ENCODE measurements at regions not wholly inside any gene's neighbourhood (a gene's known extent, or its start where the extent isn't known, plus 50 kb on each side); places are given as distances from the start of the nearest gene placed in this dataset.

- DNase-seq, result peak in 3 of 4 experiments; percentile 5 to 22 (median 11)
Measured at GRCh38 chr18:54717673-54718407, 110.4 kb upstream of the RAB27B start.

DNA sequence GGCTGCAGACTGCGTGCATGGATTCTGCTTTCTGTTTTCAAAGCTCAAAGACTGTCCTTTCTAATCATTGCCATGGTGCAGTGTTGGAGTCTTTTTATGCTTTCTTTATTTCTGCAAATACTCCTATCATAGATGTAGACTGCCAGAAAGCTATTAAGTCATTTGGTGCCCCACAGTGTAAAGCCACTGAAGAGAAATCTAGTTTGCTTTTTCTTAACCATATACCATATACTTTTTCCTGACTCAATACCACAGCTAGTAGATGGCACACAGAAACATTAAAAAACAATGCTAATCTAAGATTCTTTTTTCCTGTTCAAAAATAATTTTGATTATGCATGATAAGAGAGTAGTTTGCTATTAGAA is 109.9 kb upstream of the RAB27B start:
- DNase-seq, result no peak

- no peak for DNase-seq
Measured at GRCh38 chr18:54720620-54721019, 107.7 kb upstream of the RAB27B start.

DNA sequence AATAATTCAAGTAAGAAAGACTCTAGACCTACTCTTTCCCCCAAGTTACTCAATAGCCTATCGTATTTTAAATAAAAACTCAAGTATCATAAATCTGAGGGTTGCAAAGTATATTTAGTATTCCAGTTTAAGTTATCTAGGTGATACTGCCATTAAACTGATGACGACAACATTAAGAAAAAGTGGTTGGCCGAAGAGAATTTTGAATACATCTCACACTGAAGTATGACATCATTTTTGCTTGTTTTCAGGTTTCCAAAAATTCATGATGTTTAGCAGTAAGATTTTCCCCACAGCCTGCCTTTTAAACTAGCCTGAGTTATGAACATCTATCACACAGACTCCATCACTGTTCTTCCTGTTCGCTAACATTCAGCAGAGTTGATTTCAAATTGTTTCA is 102.1 kb upstream of the RAB27B start:
- no peak for DNase-seq

DNA sequence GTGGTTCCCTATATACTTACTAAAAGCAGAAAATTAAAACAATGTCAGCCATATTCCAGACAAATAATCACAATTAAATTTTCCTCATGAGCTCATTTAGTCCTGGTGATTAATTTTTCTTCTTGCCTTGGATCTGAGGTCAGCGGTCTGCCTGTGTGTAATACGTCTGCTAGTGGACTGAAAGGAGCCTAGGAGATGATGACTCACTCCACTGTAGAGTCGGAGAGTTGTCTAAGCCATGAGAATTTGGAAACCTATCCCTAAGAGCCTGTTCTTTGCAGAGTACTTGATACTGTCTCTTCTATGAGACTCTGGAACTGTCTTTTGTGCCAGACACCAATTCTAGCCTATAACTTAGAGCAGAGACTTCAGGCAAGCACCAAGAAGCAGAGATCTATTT is 94.2 kb upstream of the RAB27B start:
- no peak for DNase-seq

DNA sequence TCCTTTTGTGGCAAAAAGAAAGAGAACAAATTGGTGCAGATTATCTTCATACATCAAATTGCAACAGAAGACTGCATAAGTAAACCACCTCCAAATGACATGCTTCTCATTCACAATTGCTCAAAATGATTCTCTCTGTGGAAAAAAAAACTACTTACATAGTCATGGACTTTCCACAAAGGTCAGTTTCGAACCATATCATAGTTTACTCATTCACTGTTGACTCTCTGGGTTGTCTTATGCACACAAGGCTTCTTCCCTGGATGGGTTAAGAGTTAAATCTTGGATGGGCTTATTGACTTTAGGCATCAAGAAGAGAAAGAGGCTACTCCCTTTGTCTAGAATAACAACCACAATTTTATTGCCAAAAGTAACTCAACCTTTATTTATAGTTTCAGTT is 91.3 kb upstream of the RAB27B start:
- no peak for DNase-seq

GRCh38 chr18:54737986-54738385 is 90.3 kb upstream of the RAB27B start:
- no peak for DNase-seq

GRCh38 chr18:54739476-54739875 is 88.8 kb upstream of the RAB27B start:
- no peak for DNase-seq

GRCh38 chr18:54740136-54740846 is 88.0 kb upstream of the RAB27B start:
- no peak for DNase-seq

DNA sequence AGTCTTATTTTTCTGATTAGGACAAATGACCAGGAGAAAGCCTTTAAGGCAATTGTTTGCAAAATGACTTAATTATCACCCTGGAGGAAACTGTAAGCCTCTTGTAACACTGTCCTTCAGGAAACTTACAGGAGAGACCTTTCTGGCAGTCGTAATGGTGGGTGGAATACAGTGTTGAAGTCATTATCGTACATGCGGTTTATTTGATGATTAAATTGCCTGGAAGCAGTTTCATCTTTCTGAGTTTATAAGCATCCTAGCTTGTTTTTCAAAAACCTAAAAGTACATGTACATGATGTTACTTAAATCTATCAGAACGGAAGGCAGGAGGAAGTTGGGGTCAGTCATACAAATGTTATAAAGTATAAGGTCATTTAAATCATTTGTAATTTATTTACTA is 86.2 kb upstream of the RAB27B start:
- no peak for DNase-seq

GRCh38 chr18:54742659-54743604 is 85.3 kb upstream of the RAB27B start:
- no peak for DNase-seq

- no peak for DNase-seq
Measured at GRCh38 chr18:54743605-54743995, 84.7 kb upstream of the RAB27B start.

GRCh38 chr18:54749291-54749690 is 79.0 kb upstream of the RAB27B start:
- DNase-seq, result no peak

- DNase-seq, result no peak
Measured at GRCh38 chr18:54750350-54750749, 77.9 kb upstream of the RAB27B start.

DNA sequence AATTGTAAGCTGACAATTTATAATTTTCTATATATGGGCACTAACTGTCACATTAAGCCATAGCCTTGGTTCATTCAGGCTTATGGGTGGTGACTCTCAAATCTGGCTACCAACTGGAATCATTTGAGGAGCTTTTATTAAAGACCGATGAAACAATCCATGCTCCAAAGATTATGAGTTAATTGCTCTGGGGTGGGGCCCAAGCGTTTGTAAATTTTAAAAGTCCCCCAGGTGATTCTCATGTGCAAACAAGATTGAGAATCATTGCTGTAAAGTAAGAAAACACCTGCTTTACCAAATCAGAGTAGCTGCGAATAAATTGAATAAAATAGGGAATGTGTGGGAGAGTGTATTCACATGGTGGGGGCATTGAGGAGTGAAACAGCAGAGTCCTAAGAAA is 76.1 kb upstream of the RAB27B start:
- no peak for DNase-seq

DNA sequence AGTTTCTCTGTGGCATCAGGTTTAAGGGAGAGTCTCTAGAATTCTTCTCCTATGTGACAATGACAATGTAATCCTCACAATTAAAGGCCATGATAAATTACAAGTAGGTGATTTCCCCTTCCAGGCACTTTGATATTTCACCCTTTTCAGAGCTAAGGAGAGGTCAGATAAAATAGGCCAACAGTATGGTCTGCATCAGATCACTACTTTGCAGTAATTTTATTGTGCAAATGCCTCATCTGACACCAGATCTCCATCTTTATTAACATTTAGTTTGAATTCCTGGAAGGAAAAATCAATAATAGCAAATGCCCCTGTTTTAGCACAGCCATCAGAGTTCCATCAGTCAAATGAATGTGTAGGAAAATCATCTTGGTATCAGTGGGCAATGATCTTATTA is 72.8 kb upstream of the RAB27B start:
- no peak for DNase-seq

DNA sequence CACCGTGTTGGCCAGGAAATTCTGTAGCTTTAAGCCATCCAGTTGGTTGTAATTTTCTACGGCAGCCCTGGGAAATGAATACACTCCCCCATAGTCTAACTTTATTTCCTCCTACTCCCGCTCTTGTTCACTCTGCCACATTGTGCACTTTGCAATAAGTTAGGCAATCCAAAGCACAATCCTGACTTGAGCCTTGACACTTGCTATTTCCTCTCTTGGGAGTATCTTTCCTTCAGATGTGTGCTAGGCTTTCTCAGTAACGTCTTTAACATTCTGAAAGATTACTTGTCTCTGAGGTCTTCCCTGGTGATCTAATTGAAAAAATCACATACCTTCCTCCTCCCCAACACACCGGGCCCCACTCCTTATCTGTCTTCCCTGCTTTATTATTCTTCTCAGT is 65.9 kb upstream of the RAB27B start:
- DNase-seq, result no peak

- DNase-seq, result no peak
Measured at GRCh38 chr18:54764786-54765185, 63.5 kb upstream of the RAB27B start.

- no peak for DNase-seq
Measured at GRCh38 chr18:54765636-54766375, 62.5 kb upstream of the RAB27B start.

- DNase-seq, result no peak
Measured at GRCh38 chr18:54766634-54767033, 61.6 kb upstream of the RAB27B start.

DNA sequence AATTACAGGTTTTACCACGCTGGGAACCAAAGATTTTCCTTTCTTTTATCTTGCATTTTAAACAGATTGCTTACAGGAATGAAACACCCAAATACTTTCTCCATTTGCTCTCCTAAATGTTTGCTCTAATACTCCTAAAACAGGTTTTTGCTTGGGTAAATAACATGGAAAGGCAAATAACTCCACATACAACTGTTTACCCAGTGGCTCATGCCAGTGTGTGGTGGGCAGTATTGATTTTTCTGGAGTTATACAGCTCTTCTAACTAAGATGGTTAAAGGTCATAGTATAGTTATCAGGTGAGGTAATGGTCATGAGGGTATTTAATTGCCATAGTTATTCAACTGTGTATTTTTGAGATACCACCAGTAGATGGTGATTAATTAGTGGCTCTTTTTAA is 61.2 kb upstream of the RAB27B start:
- no peak for DNase-seq
